GM20000 (cell line): ENCODE measurements at regions not wholly inside any gene's neighbourhood (a gene's known extent, or its start where the extent isn't known, plus 50 kb on each side); places are given as distances from the start of the nearest gene placed in this dataset.
A peak's percentile ranks its signal among the peaks of the same experiment; 100 is the strongest.

Experiments
- DNase-seq: peaks from one replicate; pipeline ENCODE4 v3.0.0; 2012; ENCODE audit warnings: low spot score
- CTCF ChIP-seq: IDR thresholded peaks from 2 replicates; pipeline ENCODE4 v1.5.1; 2012; ENCODE audit warnings: mild to moderate bottlenecking, control low read depth; ENCODE audit errors: extremely low read depth, missing control alignments

DNA sequence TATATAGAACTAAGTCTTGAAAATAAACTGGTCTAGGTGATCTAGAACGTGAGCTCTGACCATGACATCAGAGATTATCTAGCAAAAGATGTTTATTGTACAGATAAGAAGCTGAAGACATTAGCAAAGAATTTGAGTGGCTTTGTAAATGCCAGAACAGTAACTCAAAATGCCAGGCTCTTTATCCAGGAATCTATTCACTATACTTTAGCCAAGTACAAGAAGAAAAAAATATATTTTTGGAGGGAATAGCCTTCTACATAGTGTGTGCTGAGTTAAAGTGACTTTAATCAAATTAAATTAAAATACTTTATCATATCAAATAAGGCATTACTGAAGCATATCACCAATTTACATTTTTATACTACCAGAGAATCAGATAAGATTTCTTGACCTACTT, 132.6 kb upstream of the ITGA1 start:
- DNase-seq = no peak
- no peak for TF ChIP-seq CTCF

GRCh38 chr5:52656569-52657246, 131.0 kb upstream of the ITGA1 start:
- DNase-seq = no peak
- TF ChIP-seq CTCF = no peak

GRCh38 chr5:52657247-52657645, 130.5 kb upstream of the ITGA1 start:
- DNase-seq = peak; percentile 29
- TF ChIP-seq CTCF = peak; percentile 12

DNA sequence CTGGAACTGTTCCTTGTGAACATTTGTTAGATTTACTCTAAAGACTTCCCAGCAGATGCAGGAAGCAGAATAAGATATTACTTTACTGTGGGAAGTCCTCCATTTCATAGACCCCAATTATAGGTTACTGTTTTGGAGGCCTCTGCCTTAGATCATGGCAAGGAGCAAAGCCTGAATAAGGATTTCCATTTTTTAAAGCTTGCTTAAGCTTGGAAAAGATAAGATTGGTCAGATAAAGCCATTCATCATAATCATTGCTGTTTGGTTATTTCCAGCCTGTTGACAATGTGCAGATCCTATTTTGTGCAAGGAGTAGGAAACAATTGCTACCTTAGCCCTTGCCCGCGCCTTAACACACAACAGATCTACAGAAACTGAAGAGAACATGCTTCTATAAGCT, 129.5 kb upstream of the ITGA1 start:
- no peak for DNase-seq
- TF ChIP-seq CTCF = no peak

DNA sequence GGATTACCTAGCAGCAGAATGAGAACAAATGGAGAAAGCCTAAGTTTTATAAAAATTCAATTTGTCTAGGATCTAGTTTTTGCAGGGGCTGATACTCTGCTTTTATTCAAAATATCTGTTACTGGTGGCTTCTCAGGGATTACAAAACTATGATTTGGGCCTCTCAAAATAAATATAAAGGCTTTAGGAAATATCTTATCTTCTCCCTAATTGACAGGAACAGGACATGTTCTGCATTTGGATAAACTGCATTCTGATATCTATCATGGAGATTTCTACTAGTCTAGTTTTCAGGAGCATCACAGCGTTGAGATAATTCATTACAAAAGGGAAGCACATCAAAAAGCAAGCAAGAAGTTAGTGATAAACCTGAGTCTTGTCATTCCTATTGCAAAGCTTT, 127.1 kb upstream of the ITGA1 start:
- no peak for DNase-seq
- TF ChIP-seq CTCF = no peak

DNA sequence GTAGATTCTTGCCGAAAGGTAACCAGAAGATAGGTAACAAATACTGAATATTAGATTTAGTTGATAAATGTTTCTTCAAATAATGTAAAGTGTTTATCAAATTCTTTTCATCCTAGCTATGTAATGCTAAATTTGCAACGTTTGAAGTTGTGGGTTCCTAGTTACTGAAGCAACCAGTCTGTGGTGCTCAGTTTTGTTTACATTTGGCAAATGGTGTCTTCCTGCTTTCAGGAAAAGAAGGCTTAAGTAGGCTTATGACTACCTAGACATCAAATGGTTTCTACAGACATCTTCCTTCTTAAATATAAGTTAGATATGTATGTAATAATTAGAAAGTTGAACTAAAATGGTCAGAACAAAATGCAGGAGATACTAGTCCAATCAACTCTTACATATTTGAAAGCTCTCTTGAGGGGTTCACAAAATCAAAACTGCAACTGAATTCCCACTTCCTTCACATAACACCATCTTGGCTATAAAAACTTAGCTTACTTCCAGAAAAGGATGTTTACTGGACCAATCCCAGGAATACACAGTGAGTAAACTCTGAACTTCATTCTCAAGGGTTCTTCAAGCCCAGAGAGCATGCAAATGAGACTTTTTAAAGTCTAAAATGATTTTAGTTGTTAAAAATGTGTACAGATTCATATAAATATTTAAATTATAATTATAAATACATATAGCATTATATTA, 125.7 kb upstream of the ITGA1 start:
- no peak for DNase-seq
- TF ChIP-seq CTCF = no peak

GRCh38 chr5:52665559-52665958, 122.2 kb upstream of the ITGA1 start:
- DNase-seq = no peak
- no peak for TF ChIP-seq CTCF
